CD14-positive monocyte (primary cell): ENCODE measurements at regions not wholly inside any gene's neighbourhood (a gene's known extent, or its start where the extent isn't known, plus 50 kb on each side); places are given as distances from the start of the nearest gene placed in this dataset.

Experiments
- DNase-seq, 3 donors: peaks; one replicate each; pipeline ENCODE4 v3.0.0-alpha.2; 2011 to 2022
- H2AFZ ChIP-seq: 2 replicates; pipeline ENCODE4 v1.6.0; 2012; ENCODE audit warnings: mild to moderate bottlenecking, low read depth, low read length, inconsistent platforms; ENCODE audit not compliant: insufficient read depth, poor library complexity, severe bottlenecking
- H3K27ac ChIP-seq, 2 donors: 1 replicate in 1 of 2; 2 replicates in 1 of 2; pipeline ENCODE4 v1.5.1; 2012 to 2013; ENCODE audit warnings: low read length in 2 of 2, control low read depth in 1 of 2, inconsistent platforms in 1 of 2, low read depth in 1 of 2, mild to moderate bottlenecking in 1 of 2
- H3K27me3 ChIP-seq, 2 donors: one replicate each; pipeline versions ENCODE4 v1.6.0 to v1.6.1; 2011 to 2013; ENCODE audit warnings: low read length in 2 of 2; ENCODE audit not compliant: control insufficient read depth in 2 of 2, insufficient read depth in 2 of 2
- H3K36me3 ChIP-seq, 2 donors: replicated peaks in 1 of 2; 1 replicate in 1 of 2; 2 replicates in 1 of 2; pipeline versions ENCODE4 v1.5.1 to v1.6.1; 2012 to 2013; ENCODE audit warnings: low read length in 2 of 2, control low read depth in 1 of 2, inconsistent platforms in 1 of 2, mild to moderate bottlenecking in 1 of 2; ENCODE audit not compliant: insufficient read depth in 2 of 2, control insufficient read depth in 1 of 2
- H3K4me1 ChIP-seq, 2 donors: 1 replicate in 1 of 2; 2 replicates in 1 of 2; pipeline versions ENCODE4 v1.5.1 to v1.6.1; 2012 to 2013; ENCODE audit warnings: low read length in 2 of 2, control low read depth in 1 of 2, inconsistent platforms in 1 of 2, mild to moderate bottlenecking in 1 of 2, moderate library complexity in 1 of 2; ENCODE audit not compliant: insufficient read depth in 2 of 2, control insufficient read depth in 1 of 2
- H3K4me2 ChIP-seq: replicated peaks from 2 replicates; pipeline ENCODE3; 2012; ENCODE audit warnings: low read length, moderate library complexity, mild to moderate bottlenecking; ENCODE audit not compliant: poor library complexity, severe bottlenecking; ENCODE audit errors: extremely low read depth
- H3K4me3 ChIP-seq, 3 experiments: fragments of 200-600 bp in 1 of 3; sonication (generic) in 1 of 3; replicated peaks in 1 of 3; 1 replicate in 2 of 3; 2 replicates in 1 of 3; pipeline ENCODE4 v1.5.1; 2011 to 2013; ENCODE audit warnings: low read length in 3 of 3, mild to moderate bottlenecking in 3 of 3, control low read depth in 2 of 3, low read depth in 2 of 3, inconsistent platforms in 1 of 3, moderate library complexity in 1 of 3
- H3K79me2 ChIP-seq: 2 replicates; pipeline ENCODE4 v1.6.0; 2012; ENCODE audit warnings: mild to moderate bottlenecking, control low read depth, inconsistent platforms, low read length, moderate library complexity; ENCODE audit not compliant: insufficient read depth
- H3K9ac ChIP-seq: 2 replicates; pipeline ENCODE4 v1.6.0; 2017; ENCODE audit warnings: low read length, mild to moderate bottlenecking; ENCODE audit not compliant: insufficient read depth, poor library complexity, severe bottlenecking
- H3K9me3 ChIP-seq, 2 donors: replicated peaks in 1 of 2; 1 replicate in 1 of 2; 2 replicates in 1 of 2; pipeline versions ENCODE4 v1.5.1 to v1.6.1; 2012 to 2013; ENCODE audit warnings: low read length in 2 of 2, control low read depth in 1 of 2; ENCODE audit not compliant: control insufficient read depth in 1 of 2, insufficient read depth in 1 of 2
- H4K20me1 ChIP-seq: 2 replicates; pipeline ENCODE4 v1.6.0; 2012; ENCODE audit warnings: mild to moderate bottlenecking, low read length, control low read depth, moderate library complexity; ENCODE audit not compliant: insufficient read depth
- H3K27ac Mint-ChIP-seq, 7 donors: one replicate each; pipeline ENCODE4 v1.8.0; 2020; ENCODE audit warnings: mild to moderate bottlenecking in 7 of 7, mixed read lengths in 7 of 7, moderate library complexity in 6 of 7, inconsistent platforms in 2 of 7
- H3K27me3 Mint-ChIP-seq, 3 donors: one replicate each; pipeline ENCODE4 v1.8.0; 2021 to 2022; ENCODE audit warnings: low read depth in 3 of 3, mild to moderate bottlenecking in 3 of 3, mixed read lengths in 3 of 3, moderate library complexity in 3 of 3, inconsistent platforms in 1 of 3
- H3K36me3 Mint-ChIP-seq, 2 donors: one replicate each; pipeline ENCODE4 v1.8.0; 2020; ENCODE audit warnings: mixed read lengths in 2 of 2, inconsistent platforms in 1 of 2, mild to moderate bottlenecking in 1 of 2
- H3K4me1 Mint-ChIP-seq: one replicate; pipeline ENCODE4 v1.8.0; 2020; ENCODE audit warnings: mild to moderate bottlenecking, mixed read lengths
- H3K4me3 Mint-ChIP-seq, 2 donors: one replicate each; pipeline ENCODE4 v1.8.0; 2020; ENCODE audit warnings: mild to moderate bottlenecking in 2 of 2, mixed read lengths in 2 of 2, moderate library complexity in 1 of 2
- H3K9me3 Mint-ChIP-seq, 7 donors: one replicate each; pipeline ENCODE4 v1.8.0; 2020 to 2022; ENCODE audit warnings: mixed read lengths in 7 of 7, mild to moderate bottlenecking in 6 of 7, moderate library complexity in 6 of 7, inconsistent platforms in 2 of 7
- CTCF ChIP-seq: fragments of 200-600 bp; IDR thresholded peaks from one replicate; pipeline ENCODE4 v1.8.0; 2022; ENCODE audit warnings: antibody characterized with exemption, mild to moderate bottlenecking
- WGBS: methylation state at CpG from one replicate; pipeline ENCODE4 v1.1.5; 2013; ENCODE audit warnings: missing lambda C conversion rate; ENCODE audit not compliant: insufficient coverage; 5-methylcytosine and 5-hydroxymethylcytosine counted together
- intact Hi-C, 2 donors: fragments of 100-400 bp; cut with micrococcal nuclease; formaldehyde crosslinking; loops; one replicate each; pipeline versions ENCODE4 v1.15.0 to v1.15.1; 2023

- H2AFZ ChIP-seq: no peak overlapping the region
- H4K20me1 ChIP-seq: no peaks in the 10 kb centered on the region
- WGBS: no CpG with 5 or more reads among the region's 2 CpGs
- no peak for DNase-seq
- no peak overlapping the region for H3K9ac ChIP-seq
- H3K79me2 ChIP-seq: no peaks in the 10 kb centered on the region
- Mint-ChIP-seq H3K27me3 (no peaks in the 10 kb centered on the region), H3K9me3 (peaks cover 0 to 10% (median 7%) of the 10 kb centered on the region in 7 donors), H3K36me3 (no peaks in the 10 kb centered on the region), H3K4me3 (no peak overlapping the region), H3K4me1 (no peaks in the 10 kb centered on the region), H3K27ac (no peak overlapping the region)
- H3K27me3 ChIP-seq: no peaks in the 10 kb centered on the region
- intact Hi-C loops: no loop called here
- no peak overlapping the region for H3K27ac ChIP-seq
- no peaks in the 10 kb centered on the region for H3K36me3 ChIP-seq
- H3K4me1 ChIP-seq: no peaks in the 10 kb centered on the region
- peaks cover 0 to 3% of the 10 kb centered on the region in 2 donors for H3K9me3 ChIP-seq
- H3K4me2 ChIP-seq: no peak overlapping the region
- no peak for TF ChIP-seq CTCF
- no peak overlapping the region for H3K4me3 ChIP-seq
These were observed 88.2 kb upstream of the SEMA3C start for GRCh38 chr7:81007051-81007450.

GRCh38 chr7:81005254-81005653, 86.4 kb upstream of the SEMA3C start:
- no peaks in the 10 kb centered on the region for H4K20me1 ChIP-seq
- H3K27ac Mint-ChIP-seq: no peak overlapping the region
- H3K36me3 Mint-ChIP-seq: no peaks in the 10 kb centered on the region
- H3K9me3 ChIP-seq: no peaks in the 10 kb centered on the region
- H3K4me3 ChIP-seq: no peak overlapping the region
- no peak overlapping the region for H3K9ac ChIP-seq
- H3K4me2 ChIP-seq: no peak overlapping the region
- no peak overlapping the region for H2AFZ ChIP-seq
- H3K36me3 ChIP-seq: no peaks in the 10 kb centered on the region
- no peaks in the 10 kb centered on the region for H3K27me3 ChIP-seq
- H3K4me1 ChIP-seq: no peaks in the 10 kb centered on the region
- no peaks in the 10 kb centered on the region for H3K4me1 Mint-ChIP-seq
- DNase-seq: no peak
- no peak overlapping the region for H3K4me3 Mint-ChIP-seq
- H3K27ac ChIP-seq: no peak overlapping the region
- intact Hi-C loops: no loop called here
- no peaks in the 10 kb centered on the region for H3K79me2 ChIP-seq
- WGBS: 100% methylated on average over 2 of the region's 5 CpGs
- peaks cover 0 to 10% (median 5%) of the 10 kb centered on the region in 7 donors for H3K9me3 Mint-ChIP-seq
- no peaks in the 10 kb centered on the region for H3K27me3 Mint-ChIP-seq
- TF ChIP-seq CTCF: no peak
